ENCODE measurements at regions not wholly inside any gene's neighbourhood (a gene's known extent, or its start where the extent isn't known, plus 50 kb on each side); places are given as distances from the start of the nearest gene placed in this dataset.

GRCh38 chr13:60969656-60970055, 446.0 kb downstream of the PCDH20 start:
- no peak overlapping the region for H3K27ac ChIP-seq
- no peak overlapping the region for H3K4me3 ChIP-seq
- no peak for TF ChIP-seq POLR2A (IDR thresholded peaks at IDR 0.05)
- TF ChIP-seq, protein P1, sequence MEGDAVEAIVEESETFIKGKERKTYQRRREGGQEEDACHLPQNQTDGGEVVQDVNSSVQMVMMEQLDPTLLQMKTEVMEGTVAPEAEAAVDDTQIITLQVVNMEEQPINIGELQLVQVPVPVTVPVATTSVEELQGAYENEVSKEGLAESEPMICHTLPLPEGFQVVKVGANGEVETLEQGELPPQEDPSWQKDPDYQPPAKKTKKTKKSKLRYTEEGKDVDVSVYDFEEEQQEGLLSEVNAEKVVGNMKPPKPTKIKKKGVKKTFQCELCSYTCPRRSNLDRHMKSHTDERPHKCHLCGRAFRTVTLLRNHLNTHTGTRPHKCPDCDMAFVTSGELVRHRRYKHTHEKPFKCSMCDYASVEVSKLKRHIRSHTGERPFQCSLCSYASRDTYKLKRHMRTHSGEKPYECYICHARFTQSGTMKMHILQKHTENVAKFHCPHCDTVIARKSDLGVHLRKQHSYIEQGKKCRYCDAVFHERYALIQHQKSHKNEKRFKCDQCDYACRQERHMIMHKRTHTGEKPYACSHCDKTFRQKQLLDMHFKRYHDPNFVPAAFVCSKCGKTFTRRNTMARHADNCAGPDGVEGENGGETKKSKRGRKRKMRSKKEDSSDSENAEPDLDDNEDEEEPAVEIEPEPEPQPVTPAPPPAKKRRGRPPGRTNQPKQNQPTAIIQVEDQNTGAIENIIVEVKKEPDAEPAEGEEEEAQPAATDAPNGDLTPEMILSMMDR (IDR thresholded peaks at IDR 0.05): no peak
- H3K9me3 ChIP-seq: no peaks in the 10 kb centered on the region
- no peak for DNase-seq
- H3K4me1 ChIP-seq: no peaks in the 10 kb centered on the region
- H3K27me3 ChIP-seq: no peaks in the 10 kb centered on the region
- H3K36me3 ChIP-seq: no peaks in the 10 kb centered on the region

DNA sequence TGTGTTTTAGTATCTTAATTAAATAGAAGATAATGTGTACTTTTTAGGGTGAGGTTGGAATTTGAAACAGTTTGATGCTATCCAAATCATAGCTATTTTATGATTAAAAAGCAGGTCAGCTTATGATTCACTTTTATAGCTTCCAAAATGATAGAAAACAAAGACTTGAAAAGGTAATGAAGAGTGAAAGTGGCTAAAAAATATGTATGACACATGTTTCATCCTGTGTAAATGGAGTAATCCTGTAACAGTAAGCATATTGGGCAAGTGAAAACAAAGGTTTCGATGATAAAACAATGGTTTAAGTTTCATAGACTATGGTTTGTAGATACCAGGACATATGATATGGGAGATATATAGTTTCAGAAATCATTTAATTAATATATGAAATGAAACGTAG, 456.2 kb downstream of the PCDH20 start:
- no peak for TF ChIP-seq POLR2A (IDR thresholded peaks at IDR 0.05)
- TF ChIP-seq, protein P1 (IDR thresholded peaks at IDR 0.05): no peak
- H3K9me3 ChIP-seq: no peaks in the 10 kb centered on the region

GRCh38 chr13:60957816-60958215, 457.8 kb downstream of the PCDH20 start:
- no peaks in the 10 kb centered on the region for H3K27me3 ChIP-seq
- TF ChIP-seq, protein P1 (IDR thresholded peaks at IDR 0.05): no peak
- TF ChIP-seq POLR2A (IDR thresholded peaks at IDR 0.05): no peak
- H3K36me3 ChIP-seq: no peaks in the 10 kb centered on the region
- no peak overlapping the region for H3K4me3 ChIP-seq
- no peak for DNase-seq
- no peaks in the 10 kb centered on the region for H3K9me3 ChIP-seq
- H3K27ac ChIP-seq: no peak overlapping the region
- H3K4me1 ChIP-seq: no peaks in the 10 kb centered on the region

More for the DNA sequence above, 456.2 kb downstream of the PCDH20 start:
- H3K27me3 ChIP-seq: no peaks in the 10 kb centered on the region
- H3K36me3 ChIP-seq: no peaks in the 10 kb centered on the region
- no peak for DNase-seq
- H3K4me3 ChIP-seq: no peak overlapping the region
- no peaks in the 10 kb centered on the region for H3K4me1 ChIP-seq
- H3K27ac ChIP-seq: no peak overlapping the region

- Histone ChIP-seq H3K4me1 (no peaks in the 10 kb centered on the region), H3K9me3 (no peaks in the 10 kb centered on the region), H3K27ac (no peak overlapping the region), H3K27me3 (no peaks in the 10 kb centered on the region), H3K4me3 (no peak overlapping the region), H3K36me3 (no peaks in the 10 kb centered on the region)
- no peak for TF ChIP-seq POLR2A (IDR thresholded peaks at IDR 0.05)
- TF ChIP-seq, protein P1 (IDR thresholded peaks at IDR 0.05): no peak
- DNase-seq: no peak
Observed at GRCh38 chr13:60945396-60945795, 470.3 kb downstream of the PCDH20 start.

- Histone ChIP-seq H3K9me3 (no peaks in the 10 kb centered on the region), H3K27me3 (no peaks in the 10 kb centered on the region), H3K36me3 (no peaks in the 10 kb centered on the region), H3K4me1 (no peaks in the 10 kb centered on the region), H3K4me3 (no peak overlapping the region), H3K27ac (no peak overlapping the region)
- DNase-seq: no peak
- no peak for TF ChIP-seq POLR2A (IDR thresholded peaks at IDR 0.05)
Observed at GRCh38 chr13:60944863-60945262, 470.8 kb downstream of the PCDH20 start.

- TF ChIP-seq, protein P1 (IDR thresholded peaks at IDR 0.05): no peak
- TF ChIP-seq POLR2A (IDR thresholded peaks at IDR 0.05): no peak
- Histone ChIP-seq H3K27ac (no peak overlapping the region), H3K9me3 (no peaks in the 10 kb centered on the region), H3K4me1 (no peaks in the 10 kb centered on the region), H3K36me3 (no peaks in the 10 kb centered on the region), H3K27me3 (no peaks in the 10 kb centered on the region), H3K4me3 (no peak overlapping the region)
- no peak for DNase-seq
Observed at GRCh38 chr13:60944016-60944415, 471.6 kb downstream of the PCDH20 start.

Measured in Peyer's patch (tissue), 4 donors.